GDM1 (cell line): ENCODE measurements at regions not wholly inside any gene's neighbourhood (a gene's known extent, or its start where the extent isn't known, plus 50 kb on each side); places are given as distances from the start of the nearest gene placed in this dataset.

Source experiments
- DNase-seq: peaks from one replicate; lab custom pipeline; 2025; lab: John Stamatoyannopoulos, UW

GRCh38 chr9:82498541-82499317 lies 510.2 kb downstream of the SPATA31D1 start:
- no peak for DNase-seq

GRCh38 chr9:82499337-82499736 lies 510.8 kb downstream of the SPATA31D1 start:
- DNase-seq = no peak

- no peak for DNase-seq
Measured at GRCh38 chr9:82504620-82505019, 516.0 kb downstream of the SPATA31D1 start.

- DNase-seq = no peak
Measured at GRCh38 chr9:82511626-82512025, 523.1 kb downstream of the SPATA31D1 start.

GRCh38 chr9:82512728-82513127 lies 524.2 kb downstream of the SPATA31D1 start:
- no peak for DNase-seq

- no peak for DNase-seq
Measured at GRCh38 chr9:82513242-82513751, 524.7 kb downstream of the SPATA31D1 start.

- DNase-seq = no peak
Measured at GRCh38 chr9:82513976-82514735, 525.6 kb downstream of the SPATA31D1 start.

GRCh38 chr9:82518868-82519267 lies 530.3 kb downstream of the SPATA31D1 start:
- no peak for DNase-seq

GRCh38 chr9:82519332-82519731 lies 530.8 kb downstream of the SPATA31D1 start:
- no peak for DNase-seq

GRCh38 chr9:82524407-82524806 lies 535.8 kb downstream of the SPATA31D1 start:
- DNase-seq = no peak

- no peak for DNase-seq
Measured at GRCh38 chr9:82526577-82526976, 536.4 kb downstream of the RASEF start.

GRCh38 chr9:82531795-82532194 lies 531.1 kb downstream of the RASEF start:
- DNase-seq = no peak

GRCh38 chr9:82532504-82533180 lies 530.3 kb downstream of the RASEF start:
- no peak for DNase-seq

GRCh38 chr9:82535432-82535998 lies 527.4 kb downstream of the RASEF start:
- no peak for DNase-seq

- DNase-seq = no peak
Measured at GRCh38 chr9:82538634-82539033, 524.3 kb downstream of the RASEF start.

GRCh38 chr9:82539146-82539545 lies 523.8 kb downstream of the RASEF start:
- DNase-seq = no peak

GRCh38 chr9:82539856-82540579 lies 522.9 kb downstream of the RASEF start:
- no peak for DNase-seq

GRCh38 chr9:82543726-82544125 lies 519.2 kb downstream of the RASEF start:
- DNase-seq = no peak

- no peak for DNase-seq
Measured at GRCh38 chr9:82546136-82546535, 516.8 kb downstream of the RASEF start.

- DNase-seq = no peak
Measured at GRCh38 chr9:82547995-82548394, 514.9 kb downstream of the RASEF start.

GRCh38 chr9:82549174-82549821 lies 513.6 kb downstream of the RASEF start:
- no peak for DNase-seq
